ENCODE measurements at regions not wholly inside any gene's neighbourhood (a gene's known extent, or its start where the extent isn't known, plus 50 kb on each side); places are given as distances from the start of the nearest gene placed in this dataset.

DNA sequence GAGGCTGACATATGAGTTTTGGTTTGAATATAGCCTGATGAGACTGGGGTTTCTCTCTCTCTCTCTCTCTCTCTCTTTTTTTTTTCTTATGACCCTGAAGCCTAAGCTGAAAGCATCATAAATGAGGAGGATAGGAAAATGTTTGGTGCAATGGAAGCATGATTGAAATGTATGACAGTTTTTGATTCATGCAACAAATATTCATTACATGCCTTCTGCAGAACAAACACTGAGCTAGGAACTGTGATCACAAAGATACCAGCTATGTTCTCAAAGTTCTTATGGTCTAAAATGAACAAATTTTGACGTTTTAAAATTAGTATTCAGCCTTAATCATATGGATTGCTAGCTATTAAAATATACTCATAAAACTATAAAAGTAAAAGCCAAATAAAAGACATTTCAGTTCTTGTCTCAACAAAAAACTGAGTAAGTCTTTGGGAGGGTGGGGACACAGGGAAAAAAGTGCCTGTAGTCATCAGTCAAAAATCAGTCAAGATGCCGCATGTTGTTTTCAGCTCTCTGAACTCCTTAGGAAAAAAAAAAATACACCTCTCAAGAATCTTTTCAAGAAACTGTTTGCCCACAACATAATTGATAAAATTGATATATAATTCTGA is 57.2 kb downstream of the NKX6-1 start:
- no peaks in the 10 kb centered on the region for H3K9me3 ChIP-seq
- peaks cover 4% of the 10 kb centered on the region for H3K27me3 ChIP-seq (ENCODE audit: low read depth)
- no peak overlapping the region for H3K27ac ChIP-seq
- H3K36me3 ChIP-seq, result no peaks in the 10 kb centered on the region
- TF ChIP-seq, protein P1, sequence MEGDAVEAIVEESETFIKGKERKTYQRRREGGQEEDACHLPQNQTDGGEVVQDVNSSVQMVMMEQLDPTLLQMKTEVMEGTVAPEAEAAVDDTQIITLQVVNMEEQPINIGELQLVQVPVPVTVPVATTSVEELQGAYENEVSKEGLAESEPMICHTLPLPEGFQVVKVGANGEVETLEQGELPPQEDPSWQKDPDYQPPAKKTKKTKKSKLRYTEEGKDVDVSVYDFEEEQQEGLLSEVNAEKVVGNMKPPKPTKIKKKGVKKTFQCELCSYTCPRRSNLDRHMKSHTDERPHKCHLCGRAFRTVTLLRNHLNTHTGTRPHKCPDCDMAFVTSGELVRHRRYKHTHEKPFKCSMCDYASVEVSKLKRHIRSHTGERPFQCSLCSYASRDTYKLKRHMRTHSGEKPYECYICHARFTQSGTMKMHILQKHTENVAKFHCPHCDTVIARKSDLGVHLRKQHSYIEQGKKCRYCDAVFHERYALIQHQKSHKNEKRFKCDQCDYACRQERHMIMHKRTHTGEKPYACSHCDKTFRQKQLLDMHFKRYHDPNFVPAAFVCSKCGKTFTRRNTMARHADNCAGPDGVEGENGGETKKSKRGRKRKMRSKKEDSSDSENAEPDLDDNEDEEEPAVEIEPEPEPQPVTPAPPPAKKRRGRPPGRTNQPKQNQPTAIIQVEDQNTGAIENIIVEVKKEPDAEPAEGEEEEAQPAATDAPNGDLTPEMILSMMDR (IDR thresholded peaks at IDR 0.05), result no peak
- no peak for ATAC-seq
- H3K4me1 ChIP-seq, result no peaks in the 10 kb centered on the region
- DNase-seq, result no peak
- H3K4me3 ChIP-seq, result no peak overlapping the region
- intact Hi-C loops (cut with DNase I), result no loop called here

DNA sequence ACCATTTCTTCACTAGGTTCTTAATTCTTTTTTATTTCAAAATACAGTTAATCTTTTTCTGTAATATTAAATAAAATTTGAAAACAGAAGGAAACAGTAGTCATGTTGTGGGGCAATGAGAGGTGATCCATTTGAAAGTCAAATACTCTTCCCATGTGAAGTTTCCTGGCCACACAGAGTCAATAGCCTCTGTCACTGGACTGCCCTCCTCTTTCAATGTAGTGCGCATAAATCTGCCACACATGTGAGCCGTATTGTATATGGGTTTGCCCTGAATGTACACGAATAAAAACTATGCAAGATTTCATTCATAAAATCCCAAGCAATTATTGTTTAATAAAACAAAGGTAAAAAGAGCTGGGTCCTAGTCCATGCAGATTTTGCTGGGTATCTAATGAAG is 59.1 kb downstream of the NKX6-1 start:
- TF ChIP-seq, protein P1 (IDR thresholded peaks at IDR 0.05), result no peak
- Histone ChIP-seq H3K27ac (no peak overlapping the region), H3K27me3 (ENCODE audit: low read depth) (no peaks in the 10 kb centered on the region), H3K4me1 (no peaks in the 10 kb centered on the region), H3K4me3 (no peak overlapping the region), H3K36me3 (no peaks in the 10 kb centered on the region), H3K9me3 (no peaks in the 10 kb centered on the region)
- DNase-seq (no peak), ATAC-seq (no peak)
- intact Hi-C loops (cut with DNase I), result no loop called here

DNA sequence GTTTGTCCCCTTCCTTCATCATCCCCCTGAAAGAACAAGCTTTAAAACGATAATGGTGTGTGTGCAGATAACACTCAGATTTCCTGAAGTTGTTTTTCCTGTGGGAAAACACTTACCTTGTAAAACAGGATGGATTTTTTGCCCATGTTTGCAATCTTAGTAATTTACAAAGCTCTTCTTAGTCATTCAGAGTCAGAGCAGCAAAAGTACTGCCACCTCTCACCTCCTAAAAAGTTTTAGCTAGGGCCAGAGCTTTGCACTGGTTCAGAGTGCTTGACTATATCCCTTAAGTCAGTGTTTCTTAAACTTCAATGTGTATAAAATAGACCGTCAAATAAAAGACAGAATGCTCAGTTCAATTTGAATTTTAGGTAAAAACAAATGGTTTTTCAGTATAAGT is 62.3 kb downstream of the NKX6-1 start:
- H3K4me1 ChIP-seq, result no peaks in the 10 kb centered on the region
- H3K9me3 ChIP-seq, result no peaks in the 10 kb centered on the region
- no peaks in the 10 kb centered on the region for H3K27me3 ChIP-seq (ENCODE audit: low read depth)
- H3K36me3 ChIP-seq, result no peaks in the 10 kb centered on the region
- intact Hi-C loops (cut with DNase I), result no loop called here
- H3K4me3 ChIP-seq, result no peak overlapping the region
- ATAC-seq (no peak), DNase-seq (no peak)
- H3K27ac ChIP-seq, result no peak overlapping the region
- TF ChIP-seq, protein P1 (IDR thresholded peaks at IDR 0.05), result no peak

DNA sequence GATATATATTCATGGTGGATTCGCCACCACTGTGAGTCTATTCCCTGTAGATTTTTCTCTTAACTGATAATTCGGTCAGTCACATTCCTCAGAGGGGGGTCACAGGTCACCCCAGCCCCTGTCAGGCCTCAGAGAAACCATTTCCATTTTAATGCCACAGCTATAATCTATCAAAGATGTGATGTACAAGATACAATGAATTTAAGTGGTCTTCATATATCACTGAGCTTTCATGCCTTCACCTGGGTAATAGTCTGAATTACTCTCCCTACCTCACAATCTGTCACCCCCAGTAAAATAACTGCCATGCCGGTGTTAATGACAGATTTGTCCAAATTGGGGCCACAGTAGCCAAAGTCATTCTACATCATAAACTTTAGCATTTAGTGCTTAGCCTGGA is 64.7 kb downstream of the NKX6-1 start:
- ATAC-seq, result no peak
- H3K27me3 ChIP-seq (ENCODE audit: low read depth), result no peaks in the 10 kb centered on the region
- H3K4me3 ChIP-seq, result no peak overlapping the region
- H3K4me1 ChIP-seq, result no peaks in the 10 kb centered on the region
- no peaks in the 10 kb centered on the region for H3K36me3 ChIP-seq
- intact Hi-C loops (cut with DNase I), result no loop called here
- H3K27ac ChIP-seq, result no peak overlapping the region
- DNase-seq, result no peak
- TF ChIP-seq, protein P1 (IDR thresholded peaks at IDR 0.05), result no peak
- H3K9me3 ChIP-seq, result no peaks in the 10 kb centered on the region

DNA sequence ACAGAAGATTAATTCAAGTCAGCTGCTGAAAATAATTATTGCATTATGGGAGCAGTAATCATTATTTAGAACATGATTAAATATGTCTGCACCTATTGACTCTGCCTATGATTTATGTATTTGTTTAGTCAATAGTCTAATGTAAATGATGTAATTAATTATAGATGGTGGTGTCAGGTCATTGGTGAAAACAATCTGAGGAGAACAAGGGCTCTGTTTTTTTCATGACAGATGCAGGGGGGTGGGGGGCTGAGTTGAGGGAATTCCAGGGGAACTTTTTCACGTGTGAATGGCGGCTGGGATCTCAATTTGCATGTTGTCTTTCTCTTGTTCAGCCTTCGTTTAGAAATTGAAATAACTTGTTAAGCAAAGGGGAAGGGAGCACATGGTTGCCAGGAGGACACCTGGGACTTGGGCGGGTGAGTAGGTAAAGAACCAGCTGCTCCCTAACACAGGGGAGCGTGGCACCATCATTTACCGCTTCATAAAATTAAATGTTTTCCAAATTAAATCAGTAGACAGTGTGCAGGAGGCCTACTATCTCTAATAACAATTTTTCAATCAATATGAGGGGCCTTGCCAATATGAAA is 65.4 kb downstream of the NKX6-1 start:
- intact Hi-C loops (cut with DNase I), result no loop called here
- DNase-seq (no peak), ATAC-seq (no peak)
- no peaks in the 10 kb centered on the region for H3K4me1 ChIP-seq
- H3K27me3 ChIP-seq (ENCODE audit: low read depth), result no peaks in the 10 kb centered on the region
- H3K27ac ChIP-seq, result no peak overlapping the region
- H3K4me3 ChIP-seq, result no peak overlapping the region
- TF ChIP-seq, protein P1 (IDR thresholded peaks at IDR 0.05), result no peak
- no peaks in the 10 kb centered on the region for H3K9me3 ChIP-seq
- no peaks in the 10 kb centered on the region for H3K36me3 ChIP-seq
